HFF-Myc (cell line): ENCODE measurements at regions not wholly inside any gene's neighbourhood (a gene's known extent, or its start where the extent isn't known, plus 50 kb on each side); places are given as distances from the start of the nearest gene placed in this dataset.

Source experiments
- DNase-seq: peaks from one replicate; pipeline ENCODE4 v3.0.0-alpha.2; 2011; ENCODE audit warnings: low read depth; ENCODE audit errors: extremely low read depth
- H3K4me3 ChIP-seq: replicated peaks from 2 replicates; pipeline ENCODE4 v1.5.1; 2011; ENCODE audit warnings: low read depth, mild to moderate bottlenecking, control low read depth, low read length
- CTCF ChIP-seq: IDR thresholded peaks from 2 replicates; pipeline ENCODE4 v1.5.1; 2012; ENCODE audit warnings: mild to moderate bottlenecking, low read depth, low read length, control low read depth; ENCODE audit errors: missing control alignments

- H3K4me3 ChIP-seq = no peak overlapping the region
- no peak for TF ChIP-seq CTCF
- no peak for DNase-seq
These were observed 176.7 kb upstream of the HSF2 start for GRCh38 chr6:122222761-122223160.

- DNase-seq = no peak
- H3K4me3 ChIP-seq = no peak overlapping the region
- TF ChIP-seq CTCF = no peak
These were observed 176.2 kb upstream of the HSF2 start for GRCh38 chr6:122223251-122223650.

- H3K4me3 ChIP-seq = no peak overlapping the region
- no peak for DNase-seq
- no peak for TF ChIP-seq CTCF
These were observed 160.6 kb upstream of the HSF2 start for GRCh38 chr6:122238861-122239260.

- H3K4me3 ChIP-seq = no peak overlapping the region
- DNase-seq = no peak
- no peak for TF ChIP-seq CTCF
These were observed 152.4 kb upstream of the HSF2 start for GRCh38 chr6:122246906-122247658.

GRCh38 chr6:122248001-122248669 lies 151.3 kb upstream of the HSF2 start:
- no peak for TF ChIP-seq CTCF
- DNase-seq = no peak

GRCh38 chr6:122248844-122249243 lies 150.6 kb upstream of the HSF2 start:
- no peak overlapping the region for H3K4me3 ChIP-seq
- TF ChIP-seq CTCF = no peak
- DNase-seq = no peak

More at GRCh38 chr6:122248001-122248669, 151.3 kb upstream of the HSF2 start:
- H3K4me3 ChIP-seq = no peak overlapping the region

GRCh38 chr6:122258839-122259238 lies 140.6 kb upstream of the HSF2 start:
- DNase-seq = no peak
- H3K4me3 ChIP-seq = no peak overlapping the region
- no peak for TF ChIP-seq CTCF
